MM.1S (cell line): ENCODE measurements at regions not wholly inside any gene's neighbourhood (a gene's known extent, or its start where the extent isn't known, plus 50 kb on each side); places are given as distances from the start of the nearest gene placed in this dataset.

Experiments used
- CTCF ChIP-seq: fragments of 300-600 bp; sonication (generic); IDR thresholded peaks from 2 replicates; pipeline ENCODE4 v1.5.1; 2016; ENCODE audit warnings: antibody characterized with exemption, low read length, mixed read lengths
- EZH2 ChIP-seq: fragments of 300-600 bp; sonication (generic); optimal IDR thresholded peaks from 2 replicates; pipeline ENCODE3; 2017; ENCODE audit warnings: low read depth, mild to moderate bottlenecking, antibody characterized with exemption, low read length, mixed read lengths
- EZH2phosphoT487 ChIP-seq: fragments of 300-600 bp; sonication (generic); IDR thresholded peaks from 2 replicates; pipeline ENCODE4 v1.6.1; 2018; ENCODE audit warnings: antibody characterized with exemption, low read length

- TF ChIP-seq CTCF (no peak), EZH2phosphoT487 (no peak), EZH2 (no peak)
These were observed 146.5 kb upstream of the GAS1 start for GRCh38 chr9:87093777-87094176.
